ENCODE measurements at regions not wholly inside any gene's neighbourhood (a gene's known extent, or its start where the extent isn't known, plus 50 kb on each side); places are given as distances from the start of the nearest gene placed in this dataset.

DNA sequence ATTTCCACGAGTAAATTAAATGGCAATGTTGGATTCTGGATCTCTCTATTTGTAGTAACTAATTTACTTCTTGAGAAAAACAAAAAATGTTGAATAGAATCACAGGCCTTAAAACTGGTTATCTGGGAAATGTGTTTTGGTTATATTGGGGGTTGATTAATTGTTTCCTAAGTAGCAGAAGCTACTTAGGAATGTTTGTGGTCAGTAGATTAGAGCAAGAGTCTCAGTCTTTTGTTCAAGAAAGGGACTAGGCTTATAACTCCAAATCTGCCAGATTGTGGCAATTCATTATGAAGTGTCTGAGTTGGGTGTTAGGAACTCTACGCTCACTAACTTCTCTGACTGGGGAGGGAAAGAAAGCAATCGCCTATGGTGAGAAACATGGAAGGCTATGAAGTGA, 244.3 kb upstream of the PHYHIPL start:
- no peaks in the 10 kb centered on the region for H3K9me3 ChIP-seq
- no peak for DNase-seq
- no peaks in the 10 kb centered on the region for H3K36me3 ChIP-seq
- H3K27ac ChIP-seq: no peak overlapping the region
- no peaks in the 10 kb centered on the region for H3K4me1 ChIP-seq
- ATAC-seq: no peak
- intact Hi-C loops (cut with DNase I): no loop called here
- H3K27me3 ChIP-seq: no peaks in the 10 kb centered on the region
- TF ChIP-seq, protein P1, sequence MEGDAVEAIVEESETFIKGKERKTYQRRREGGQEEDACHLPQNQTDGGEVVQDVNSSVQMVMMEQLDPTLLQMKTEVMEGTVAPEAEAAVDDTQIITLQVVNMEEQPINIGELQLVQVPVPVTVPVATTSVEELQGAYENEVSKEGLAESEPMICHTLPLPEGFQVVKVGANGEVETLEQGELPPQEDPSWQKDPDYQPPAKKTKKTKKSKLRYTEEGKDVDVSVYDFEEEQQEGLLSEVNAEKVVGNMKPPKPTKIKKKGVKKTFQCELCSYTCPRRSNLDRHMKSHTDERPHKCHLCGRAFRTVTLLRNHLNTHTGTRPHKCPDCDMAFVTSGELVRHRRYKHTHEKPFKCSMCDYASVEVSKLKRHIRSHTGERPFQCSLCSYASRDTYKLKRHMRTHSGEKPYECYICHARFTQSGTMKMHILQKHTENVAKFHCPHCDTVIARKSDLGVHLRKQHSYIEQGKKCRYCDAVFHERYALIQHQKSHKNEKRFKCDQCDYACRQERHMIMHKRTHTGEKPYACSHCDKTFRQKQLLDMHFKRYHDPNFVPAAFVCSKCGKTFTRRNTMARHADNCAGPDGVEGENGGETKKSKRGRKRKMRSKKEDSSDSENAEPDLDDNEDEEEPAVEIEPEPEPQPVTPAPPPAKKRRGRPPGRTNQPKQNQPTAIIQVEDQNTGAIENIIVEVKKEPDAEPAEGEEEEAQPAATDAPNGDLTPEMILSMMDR (IDR thresholded peaks at IDR 0.05): no peak
- no peak overlapping the region for H3K4me3 ChIP-seq

DNA sequence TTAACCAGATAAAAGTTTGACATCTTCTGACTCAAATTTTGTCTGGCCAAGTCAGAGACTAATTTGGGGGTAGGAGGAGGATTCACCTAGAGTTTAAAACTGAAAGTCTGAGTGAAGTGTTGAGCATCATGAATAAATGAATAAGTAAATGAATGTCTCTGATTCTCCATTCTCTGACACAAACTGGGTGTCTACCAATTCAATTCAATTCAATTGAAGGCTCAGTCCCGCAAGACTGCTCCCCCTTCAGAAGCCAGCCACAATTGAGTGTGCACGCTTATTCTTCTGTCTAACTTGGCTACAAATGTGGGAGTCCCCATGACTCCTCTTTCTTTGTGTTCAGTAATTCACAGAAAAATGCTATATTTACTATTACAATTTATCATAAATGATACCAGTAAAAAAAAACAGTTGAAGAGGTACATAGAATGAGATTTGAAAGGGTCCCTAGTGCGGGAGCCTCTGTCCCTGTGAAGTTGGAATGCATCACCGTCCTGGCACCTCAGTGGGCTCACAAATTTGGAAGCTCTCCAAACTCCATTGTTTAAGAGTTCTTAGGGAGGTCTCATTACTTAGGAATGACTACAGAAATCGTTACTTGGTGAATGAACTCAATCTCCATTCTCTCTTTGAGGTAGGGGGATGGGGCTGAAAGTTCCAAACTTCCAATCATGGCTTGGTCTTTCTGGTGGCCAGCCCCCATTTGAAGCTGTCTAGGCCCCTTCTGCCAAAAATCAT, 243.7 kb upstream of the PHYHIPL start:
- no peak overlapping the region for H3K4me3 ChIP-seq
- H3K27ac ChIP-seq: no peak overlapping the region
- no peaks in the 10 kb centered on the region for H3K4me1 ChIP-seq
- no peaks in the 10 kb centered on the region for H3K9me3 ChIP-seq
- DNase-seq (no peak), ATAC-seq (no peak)
- intact Hi-C loops (cut with DNase I): no loop called here
- TF ChIP-seq, protein P1 (IDR thresholded peaks at IDR 0.05): no peak
- no peaks in the 10 kb centered on the region for H3K36me3 ChIP-seq
- no peaks in the 10 kb centered on the region for H3K27me3 ChIP-seq

DNA sequence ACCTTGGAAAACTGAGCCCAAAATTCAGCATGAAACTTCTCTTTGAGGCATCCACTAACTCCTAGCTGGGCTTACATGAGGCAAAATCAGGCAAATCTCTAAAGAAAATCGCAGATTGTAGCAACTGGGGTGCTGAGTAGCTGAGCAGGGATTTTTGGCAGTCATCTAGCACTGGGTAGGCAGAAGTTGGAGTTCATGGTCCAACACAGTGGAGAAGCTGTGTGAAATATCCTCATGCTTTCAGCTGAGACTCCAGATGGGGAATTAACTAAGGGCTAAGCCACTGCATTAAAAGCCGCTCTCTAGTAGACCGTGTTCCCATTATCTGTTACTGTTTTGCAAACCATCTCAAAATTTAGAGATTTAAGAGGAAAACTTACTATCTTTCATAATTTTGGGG, 240.1 kb upstream of the PHYHIPL start:
- Histone ChIP-seq H3K9me3 (no peaks in the 10 kb centered on the region), H3K4me3 (no peak overlapping the region), H3K27me3 (no peaks in the 10 kb centered on the region), H3K4me1 (no peaks in the 10 kb centered on the region), H3K27ac (no peak overlapping the region), H3K36me3 (no peaks in the 10 kb centered on the region)
- TF ChIP-seq, protein P1 (IDR thresholded peaks at IDR 0.05): no peak
- DNase-seq: no peak
- no peak for ATAC-seq
- intact Hi-C loops (cut with DNase I): no loop called here

DNA sequence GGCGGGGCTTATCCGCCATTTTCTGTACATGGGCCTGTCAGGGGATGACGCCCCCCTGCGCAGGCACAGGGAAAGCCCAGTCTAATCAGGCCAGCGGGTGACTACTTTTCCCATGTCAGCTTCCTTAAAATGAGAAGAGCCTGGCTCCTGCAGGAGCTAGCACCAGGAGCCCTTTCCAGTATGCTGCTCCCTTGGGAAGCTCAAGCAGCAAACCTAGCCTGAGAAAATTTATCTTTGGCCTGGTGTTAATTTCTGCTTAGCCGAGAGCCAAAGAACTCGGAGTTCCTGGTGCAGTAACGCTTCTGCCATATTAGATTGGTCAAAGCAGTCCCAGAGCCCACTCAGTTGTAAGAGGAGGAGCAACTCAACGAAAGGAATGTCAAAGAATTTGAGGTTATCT, 239.0 kb upstream of the PHYHIPL start:
- H3K4me1 ChIP-seq: no peaks in the 10 kb centered on the region
- no peak overlapping the region for H3K27ac ChIP-seq
- no peaks in the 10 kb centered on the region for H3K27me3 ChIP-seq
- TF ChIP-seq, protein P1 (IDR thresholded peaks at IDR 0.05): no peak
- intact Hi-C loops (cut with DNase I): no loop called here
- H3K4me3 ChIP-seq: no peak overlapping the region
- ATAC-seq (no peak), DNase-seq (no peak)
- no peaks in the 10 kb centered on the region for H3K9me3 ChIP-seq
- no peaks in the 10 kb centered on the region for H3K36me3 ChIP-seq

DNA sequence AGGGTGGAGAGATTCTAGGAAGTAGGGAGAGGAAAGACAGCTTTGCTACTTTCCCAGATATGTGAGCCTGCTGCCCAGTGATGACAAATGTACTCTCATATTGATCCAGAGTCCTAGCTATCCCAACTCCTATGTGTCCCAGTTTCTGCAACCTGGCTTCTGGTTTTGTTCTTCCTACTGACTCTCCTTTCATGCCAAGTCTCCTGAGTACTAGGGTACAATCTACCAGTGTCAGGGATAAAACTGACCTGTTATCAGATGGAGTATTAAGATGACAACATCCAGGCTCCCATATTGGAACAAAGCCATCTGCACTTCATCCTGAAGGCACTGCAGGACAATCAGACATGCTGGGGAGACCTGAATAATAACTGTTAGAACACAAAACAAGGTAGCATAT, 233.7 kb upstream of the PHYHIPL start:
- TF ChIP-seq, protein P1 (IDR thresholded peaks at IDR 0.05): no peak
- Histone ChIP-seq H3K36me3 (no peaks in the 10 kb centered on the region), H3K4me3 (no peak overlapping the region), H3K9me3 (no peaks in the 10 kb centered on the region), H3K27me3 (no peaks in the 10 kb centered on the region), H3K4me1 (no peaks in the 10 kb centered on the region), H3K27ac (no peak overlapping the region)
- ATAC-seq (no peak), DNase-seq (no peak)
- intact Hi-C loops (cut with DNase I): no loop called here
